HG02678 (cell line): ENCODE measurements at regions not wholly inside any gene's neighbourhood (a gene's known extent, or its start where the extent isn't known, plus 50 kb on each side); places are given as distances from the start of the nearest gene placed in this dataset.
A peak's percentile ranks its signal among the peaks of the same experiment; 100 is the strongest.
"Not testable (repeated sequence)": the region's sequence is repeated elsewhere in the genome, so short reads cannot be mapped to it uniquely, and the experiment has no call there.

Experiments used
- ATAC-seq: cut with Tn5 transposase; IDR thresholded peaks from one replicate; pipeline ENCODE4 v1.9.1; 2021; ENCODE audit warnings: mild to moderate bottlenecking, moderate library complexity; ENCODE audit not compliant: unreplicated experiment

- no peak for ATAC-seq
Measured at GRCh38 chr6:90375681-90376439, 79.2 kb upstream of the BACH2 start.

- ATAC-seq, result no peak
Measured at GRCh38 chr6:90374201-90374600, 77.6 kb upstream of the BACH2 start.

- no peak for ATAC-seq
Measured at GRCh38 chr6:90372885-90373284, 76.2 kb upstream of the BACH2 start.

- no peak for ATAC-seq
Measured at GRCh38 chr6:90372450-90372849, 75.8 kb upstream of the BACH2 start.

GRCh38 chr6:90370493-90370959 lies 73.9 kb upstream of the BACH2 start:
- ATAC-seq, result no peak

- no peak for ATAC-seq
Measured at GRCh38 chr6:90369651-90370050, 73.0 kb upstream of the BACH2 start.

GRCh38 chr6:90369024-90369519 lies 72.4 kb upstream of the BACH2 start:
- peak; percentile 100 for ATAC-seq

- no peak for ATAC-seq
Measured at GRCh38 chr6:90368601-90369000, 72.0 kb upstream of the BACH2 start.

GRCh38 chr6:90368001-90368400 lies 71.4 kb upstream of the BACH2 start:
- ATAC-seq, result no peak

- no peak for ATAC-seq
Measured at GRCh38 chr6:90365565-90366219, 69.0 kb upstream of the BACH2 start.

- ATAC-seq, result no peak
Measured at GRCh38 chr6:90365002-90365401, 68.4 kb upstream of the BACH2 start.

- ATAC-seq, result no peak
Measured at GRCh38 chr6:90364286-90364685, 67.6 kb upstream of the BACH2 start.

GRCh38 chr6:90362318-90362717 lies 65.7 kb upstream of the BACH2 start:
- no peak for ATAC-seq

- no peak for ATAC-seq
Measured at GRCh38 chr6:90361174-90361573, 64.5 kb upstream of the BACH2 start.

- not testable (repeated sequence) for ATAC-seq
Measured at GRCh38 chr6:90358036-90358770, 61.6 kb upstream of the BACH2 start.

GRCh38 chr6:90356012-90356421 lies 59.4 kb upstream of the BACH2 start:
- ATAC-seq, result no peak

- ATAC-seq, result no peak
Measured at GRCh38 chr6:90354961-90355360, 58.3 kb upstream of the BACH2 start.

GRCh38 chr6:90351696-90352095 lies 55.1 kb upstream of the BACH2 start:
- ATAC-seq, result no peak

- ATAC-seq, result no peak
Measured at GRCh38 chr6:90350689-90351554, 54.3 kb upstream of the BACH2 start.

GRCh38 chr6:90347411-90347851 lies 50.8 kb upstream of the BACH2 start:
- no peak for ATAC-seq

- ATAC-seq, result no peak
Measured at GRCh38 chr6:90346729-90347128, 50.1 kb upstream of the BACH2 start.
